HEK293 (cell line): ENCODE measurements at regions not wholly inside any gene's neighbourhood (a gene's known extent, or its start where the extent isn't known, plus 50 kb on each side); places are given as distances from the start of the nearest gene placed in this dataset.
"Not testable (repeated sequence)": the region's sequence is repeated elsewhere in the genome, so short reads cannot be mapped to it uniquely, and the experiment has no call there.

Experiments
- CTCF ChIA-PET: fragments of 350-600 bp; formaldehyde crosslinking; extraction: SDS; loops from one replicate; lab custom pipeline; 2021; ENCODE audit warnings: antibody characterized with exemption; lab: Yijun Ruan, JAX
- POLR2A ChIA-PET: fragments of 300-600 bp; formaldehyde crosslinking; extraction: SDS; loops from one replicate; lab custom pipeline; 2020; ENCODE audit warnings: antibody characterized with exemption, inconsistent platforms; lab: Yijun Ruan, JAX
- H3K27ac ChIP-seq: fragments of 200-500 bp; sonication (Bioruptor generic); 2 replicates; pipeline ENCODE4 v1.5.1; 2014; ENCODE audit warnings: low read depth, low read length, control low read depth, inconsistent platforms; ENCODE audit errors: extremely low read depth
- H3K36me3 ChIP-seq, 2 experiments: fragments of 200-500 bp in 1 of 2; sonication (Bioruptor generic) in 1 of 2; 1 replicate in 1 of 2; 2 replicates in 1 of 2; pipeline ENCODE4 v1.5.1; 2014 to 2017; ENCODE audit warnings: inconsistent platforms in 2 of 2, low read length in 2 of 2; ENCODE audit not compliant: control insufficient read depth in 2 of 2, insufficient read depth in 1 of 2
- H3K4me1 ChIP-seq: fragments of 200-500 bp; sonication (Bioruptor generic); 2 replicates; pipeline ENCODE4 v1.5.1; 2014; ENCODE audit warnings: mild to moderate bottlenecking, low read length, inconsistent platforms; ENCODE audit not compliant: control insufficient read depth, insufficient read depth
- H3K4me3 ChIP-seq: 2 replicates; pipeline ENCODE4 v1.5.1; 2011; ENCODE audit warnings: low read depth, mild to moderate bottlenecking, control low read depth, low read length, moderate library complexity
- H3K9me3 ChIP-seq: fragments of 200-500 bp; sonication (Bioruptor generic); 2 replicates; pipeline ENCODE4 v1.5.1; 2014; ENCODE audit warnings: low read depth, low read length, inconsistent platforms; ENCODE audit not compliant: control insufficient read depth, insufficient read depth
- BCL11B ChIP-seq: fragments of 450-650 bp; formaldehyde crosslinking; IDR thresholded peaks from 2 replicates; pipeline ENCODE4 v1.5.1; 2016; ENCODE audit warnings: low read depth, missing biosample characterization, missing genetic modification characterization
- IKZF3 ChIP-seq: fragments of 450-650 bp; IDR thresholded peaks from 2 replicates; pipeline ENCODE4 v1.5.0; 2018; ENCODE audit warnings: missing biosample characterization, mild to moderate bottlenecking, missing genetic modification characterization, moderate library complexity
- MYNN ChIP-seq: fragments of 450-650 bp; formaldehyde crosslinking; IDR thresholded peaks from 2 replicates; pipeline ENCODE4 v1.5.1; 2016; ENCODE audit warnings: missing biosample characterization, missing genetic modification characterization, borderline replicate concordance
- REST ChIP-seq: fragments of 450-650 bp; formaldehyde crosslinking; IDR thresholded peaks from 2 replicates; pipeline ENCODE4 v1.5.1; 2016; ENCODE audit warnings: missing biosample characterization, missing genetic modification characterization
- SCRT1 ChIP-seq: fragments of 450-650 bp; formaldehyde crosslinking; IDR thresholded peaks from 2 replicates; pipeline ENCODE4 v1.5.1; 2016; ENCODE audit warnings: missing biosample characterization, missing genetic modification characterization, borderline replicate concordance
- SETDB1 ChIP-seq: IDR thresholded peaks from one replicate; pipeline ENCODE4 v1.6.1; 2017; ENCODE audit warnings: mild to moderate bottlenecking, low read length, moderate library complexity, mixed read lengths; ENCODE audit not compliant: insufficient read length
- SP7 ChIP-seq: fragments of 450-650 bp; formaldehyde crosslinking; IDR thresholded peaks from 2 replicates; pipeline ENCODE4 v1.5.1; 2016; ENCODE audit warnings: missing biosample characterization, missing genetic modification characterization
- YY1 ChIP-seq: fragments of 450-650 bp; formaldehyde crosslinking; IDR thresholded peaks from 2 replicates; pipeline ENCODE4 v1.5.1; 2018; ENCODE audit warnings: missing biosample characterization, missing genetic modification characterization
- ZBTB7A ChIP-seq: fragments of 450-650 bp; formaldehyde crosslinking; IDR thresholded peaks from 2 replicates; pipeline ENCODE4 v1.5.1; 2016; ENCODE audit warnings: low read depth, missing biosample characterization, missing genetic modification characterization
- ZBTB8A ChIP-seq: fragments of 450-650 bp; formaldehyde crosslinking; IDR thresholded peaks from 2 replicates; pipeline ENCODE4 v1.5.1; 2016; ENCODE audit warnings: missing biosample characterization, missing genetic modification characterization
- ZFP41 ChIP-seq: fragments of 450-650 bp; formaldehyde crosslinking; IDR thresholded peaks from 2 replicates; pipeline ENCODE4 v1.5.1; 2016; ENCODE audit warnings: missing biosample characterization, missing genetic modification characterization, borderline replicate concordance
- ZNF157 ChIP-seq: fragments of 450-650 bp; formaldehyde crosslinking; IDR thresholded peaks from 2 replicates; pipeline ENCODE4 v1.5.1; 2016; ENCODE audit warnings: missing biosample characterization, missing genetic modification characterization
- ZNF302 ChIP-seq: fragments of 450-650 bp; formaldehyde crosslinking; IDR thresholded peaks from 2 replicates; pipeline ENCODE4 v1.5.1; 2016; ENCODE audit warnings: missing biosample characterization, missing genetic modification characterization, low read depth
- ZNF311 ChIP-seq: fragments of 450-650 bp; formaldehyde crosslinking; IDR thresholded peaks from 2 replicates; pipeline ENCODE4 v1.5.1; 2017; ENCODE audit warnings: missing biosample characterization, missing genetic modification characterization, borderline replicate concordance
- ZNF354C ChIP-seq: fragments of 450-650 bp; formaldehyde crosslinking; IDR thresholded peaks from 2 replicates; pipeline ENCODE4 v1.5.1; 2016; ENCODE audit warnings: missing biosample characterization, missing genetic modification characterization, low read depth, borderline replicate concordance
- ZNF433 ChIP-seq: fragments of 450-650 bp; formaldehyde crosslinking; IDR thresholded peaks from 2 replicates; pipeline ENCODE4 v1.5.1; 2016; ENCODE audit warnings: missing biosample characterization, missing genetic modification characterization, low read depth
- ZNF449 ChIP-seq: fragments of 450-650 bp; formaldehyde crosslinking; IDR thresholded peaks from 2 replicates; pipeline ENCODE4 v1.5.1; 2017; ENCODE audit warnings: missing biosample characterization, mild to moderate bottlenecking, missing genetic modification characterization, moderate library complexity
- ZNF48 ChIP-seq: fragments of 450-650 bp; formaldehyde crosslinking; IDR thresholded peaks from 2 replicates; pipeline ENCODE4 v1.5.1; 2016; ENCODE audit warnings: missing biosample characterization, missing genetic modification characterization
- ZNF610 ChIP-seq: fragments of 450-650 bp; formaldehyde crosslinking; IDR thresholded peaks from 2 replicates; pipeline ENCODE4 v1.5.1; 2016; ENCODE audit warnings: missing biosample characterization, missing genetic modification characterization, borderline replicate concordance
- ZNF626 ChIP-seq: fragments of 450-650 bp; sonication (Bioruptor Pico); formaldehyde crosslinking; IDR thresholded peaks from 2 replicates; pipeline ENCODE4 v1.5.1; 2018; ENCODE audit warnings: missing biosample characterization, missing genetic modification characterization, inconsistent platforms
- ZNF654 ChIP-seq: fragments of 450-650 bp; formaldehyde crosslinking; IDR thresholded peaks from 2 replicates; pipeline ENCODE4 v1.5.1; 2016; ENCODE audit warnings: low read depth, missing biosample characterization, missing genetic modification characterization
- ZNF670 ChIP-seq: fragments of 450-650 bp; formaldehyde crosslinking; IDR thresholded peaks from 2 replicates; pipeline ENCODE4 v1.5.1; 2016; ENCODE audit warnings: missing biosample characterization, missing genetic modification characterization, low read depth
- ZNF701 ChIP-seq: fragments of 450-650 bp; formaldehyde crosslinking; IDR thresholded peaks from 2 replicates; pipeline ENCODE4 v1.5.1; 2016; ENCODE audit warnings: missing biosample characterization, missing genetic modification characterization
- ZNF777 ChIP-seq: fragments of 450-650 bp; formaldehyde crosslinking; IDR thresholded peaks from 2 replicates; pipeline ENCODE4 v1.5.1; 2017; ENCODE audit warnings: missing biosample characterization, missing genetic modification characterization, borderline replicate concordance

- H3K4me3 ChIP-seq, H3K9me3 ChIP-seq, H3K27ac ChIP-seq, H3K4me1 ChIP-seq, POLR2A ChIA-PET, H3K36me3 ChIP-seq, CTCF ChIA-PET: not testable (repeated sequence)
- peak; percentile 60 for TF ChIP-seq ZNF654
Measured at GRCh38 chr7:32691965-32692815, 196.9 kb downstream of the AVL9 start.

DNA sequence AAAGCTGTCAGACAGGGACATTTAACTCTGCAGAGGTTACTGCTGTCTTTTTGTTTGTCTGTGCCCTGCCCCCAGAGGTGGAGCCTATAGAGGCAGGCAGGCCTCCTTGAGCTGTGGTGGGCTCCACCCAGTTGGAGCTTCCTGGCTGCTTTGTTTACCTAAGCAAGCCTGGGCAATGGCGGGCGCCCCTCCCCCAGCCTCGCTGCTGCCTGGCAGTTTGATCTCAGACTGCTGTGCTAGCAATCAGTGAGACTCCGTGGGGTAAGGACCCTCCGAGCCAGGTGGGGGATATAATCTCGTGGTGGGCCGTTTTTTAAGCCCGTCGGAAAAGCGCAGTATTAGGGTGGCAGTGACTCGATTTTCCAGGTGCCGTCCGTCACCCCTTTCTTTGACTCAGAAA, 192.8 kb downstream of the AVL9 start:
- CTCF ChIA-PET, H3K36me3 ChIP-seq, H3K4me3 ChIP-seq, H3K27ac ChIP-seq, H3K9me3 ChIP-seq, POLR2A ChIA-PET, H3K4me1 ChIP-seq: not testable (repeated sequence)

- ChIA-PET POLR2A (no interaction called here), CTCF (interaction anchor here (0.7 kb wide), 1 partner anchor 166 kb away, joined by 3 read pairs; no protein-coding TSS in a partner anchor)
- H3K27ac ChIP-seq: no peak overlapping the region
- TF ChIP-seq ZNF610 (tag by site-specific recombination) (no peak), ZNF48 (tag by site-specific recombination) (no peak), MYNN (tag by site-specific recombination) (no peak), IKZF3 (no peak), ZNF670 (no peak), ZBTB8A (tag by site-specific recombination) (no peak), BCL11B (no peak), ZNF302 (tag by site-specific recombination) (no peak), ZNF157 (tag by site-specific recombination) (no peak), ZNF311 (tag by site-specific recombination) (no peak), ZNF626 (tag by site-specific recombination) (no peak), SETDB1 (no peak), ZNF433 (tag by site-specific recombination) (no peak), ZNF354C (no peak), YY1 (no peak)
- TF ChIP-seq, all 188 proteins: peak for 0
- H3K36me3 ChIP-seq: no peaks in the 10 kb centered on the region
- H3K4me3 ChIP-seq: no peak overlapping the region
- no peaks in the 10 kb centered on the region for H3K4me1 ChIP-seq
- H3K9me3 ChIP-seq: no peaks in the 10 kb centered on the region
Measured at GRCh38 chr7:32681174-32681518, 185.9 kb downstream of the AVL9 start.

DNA sequence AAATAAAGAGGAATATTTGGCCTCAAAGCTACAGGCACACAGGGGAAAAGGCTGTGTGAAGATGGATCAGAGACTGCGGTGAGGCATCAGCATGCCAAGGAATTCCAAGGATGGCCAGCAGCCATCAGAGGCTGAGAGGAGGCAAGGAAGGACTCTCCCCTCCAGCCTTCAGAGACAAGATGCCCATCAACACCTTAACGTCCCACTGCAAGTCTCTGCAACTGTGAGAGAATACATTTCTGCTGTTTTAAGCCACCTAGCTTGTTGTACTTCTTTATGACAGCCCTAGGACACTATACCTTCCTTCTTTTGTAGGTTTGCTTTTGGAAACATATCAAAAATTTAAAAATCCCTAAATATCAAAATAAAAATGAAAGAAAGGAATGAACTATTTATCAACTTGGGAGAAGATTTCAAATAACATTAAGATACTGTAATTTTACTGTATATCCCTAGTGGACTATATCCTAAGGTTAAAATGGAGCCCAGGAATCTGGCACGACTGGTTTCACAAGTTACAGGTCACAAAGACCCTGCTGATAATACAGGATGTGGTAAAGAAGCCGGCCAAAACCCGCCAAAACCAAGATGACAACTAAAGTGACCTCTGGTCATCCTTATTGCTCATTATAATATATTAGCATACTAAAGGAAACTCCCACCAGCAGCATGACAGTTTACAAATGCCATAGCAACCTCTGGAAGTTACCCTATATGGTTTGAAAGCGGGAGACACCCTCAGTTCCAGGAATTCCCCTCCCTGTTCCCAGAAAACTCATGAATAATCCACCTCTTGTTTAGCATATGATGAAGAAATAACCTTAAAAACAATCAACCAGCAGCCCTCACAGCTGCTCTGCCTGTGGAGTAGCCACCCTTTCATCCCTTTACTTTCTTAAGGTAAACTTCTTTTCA, 185.2 kb downstream of the AVL9 start:
- ChIA-PET CTCF (no interaction called here), POLR2A (no interaction called here)
- Histone ChIP-seq H3K27ac (no peak overlapping the region), H3K36me3 (no peaks in the 10 kb centered on the region), H3K4me3 (no peak overlapping the region), H3K4me1 (no peaks in the 10 kb centered on the region), H3K9me3 (no peaks in the 10 kb centered on the region)
- TF ChIP-seq SP7 (tag by site-specific recombination) (no peak), ZNF449 (tag by site-specific recombination) (no peak), REST (tag by site-specific recombination) (no peak), ZBTB7A (tag by site-specific recombination) (no peak), SCRT1 (tag by site-specific recombination) (no peak), ZNF701 (tag by site-specific recombination) (no peak), ZNF777 (tag by site-specific recombination) (no peak), ZFP41 (tag by site-specific recombination) (no peak)
